ENCODE measurements at regions not wholly inside any gene's neighbourhood (a gene's known extent, or its start where the extent isn't known, plus 50 kb on each side); places are given as distances from the start of the nearest gene placed in this dataset.

- peaks cover 0 to 11% of the 10 kb centered on the region in 2 donors for H3K4me1 ChIP-seq (ENCODE audit: control insufficient read depth in 2 of 2, insufficient read depth in 2 of 2, low read length in 2 of 2)
- intact Hi-C loops (cut with micrococcal nuclease) = no loop called here
- Mint-ChIP-seq H3K9me3 (ENCODE audit: insufficient read depth) (peaks cover 3% of the 10 kb centered on the region), H3K27me3 (peaks cover 43% of the 10 kb centered on the region), H3K4me3 (no peak overlapping the region), H3K4me1 (peaks cover 14% of the 10 kb centered on the region), H3K27ac (no peak overlapping the region)
- H3K9ac ChIP-seq (ENCODE audit: low read length) = no peak overlapping the region
- no peak overlapping the region for H3K4me3 ChIP-seq (ENCODE audit: control extremely low read depth in 1 of 5, extremely low read depth in 1 of 5, insufficient read depth in 1 of 5, low read depth in 2 of 5, low read length in 4 of 5)
- no peak for DNase-seq
- no peak for TF ChIP-seq EZH2 (IDR thresholded peaks at IDR 0.05; ENCODE audit: borderline replicate concordance, insufficient read depth, low read depth, low read length, poor library complexity, severe bottlenecking)
- TF ChIP-seq, protein P1, sequence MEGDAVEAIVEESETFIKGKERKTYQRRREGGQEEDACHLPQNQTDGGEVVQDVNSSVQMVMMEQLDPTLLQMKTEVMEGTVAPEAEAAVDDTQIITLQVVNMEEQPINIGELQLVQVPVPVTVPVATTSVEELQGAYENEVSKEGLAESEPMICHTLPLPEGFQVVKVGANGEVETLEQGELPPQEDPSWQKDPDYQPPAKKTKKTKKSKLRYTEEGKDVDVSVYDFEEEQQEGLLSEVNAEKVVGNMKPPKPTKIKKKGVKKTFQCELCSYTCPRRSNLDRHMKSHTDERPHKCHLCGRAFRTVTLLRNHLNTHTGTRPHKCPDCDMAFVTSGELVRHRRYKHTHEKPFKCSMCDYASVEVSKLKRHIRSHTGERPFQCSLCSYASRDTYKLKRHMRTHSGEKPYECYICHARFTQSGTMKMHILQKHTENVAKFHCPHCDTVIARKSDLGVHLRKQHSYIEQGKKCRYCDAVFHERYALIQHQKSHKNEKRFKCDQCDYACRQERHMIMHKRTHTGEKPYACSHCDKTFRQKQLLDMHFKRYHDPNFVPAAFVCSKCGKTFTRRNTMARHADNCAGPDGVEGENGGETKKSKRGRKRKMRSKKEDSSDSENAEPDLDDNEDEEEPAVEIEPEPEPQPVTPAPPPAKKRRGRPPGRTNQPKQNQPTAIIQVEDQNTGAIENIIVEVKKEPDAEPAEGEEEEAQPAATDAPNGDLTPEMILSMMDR (IDR thresholded peaks at IDR 0.05) = no peak
- H3K79me2 ChIP-seq (ENCODE audit: control insufficient read depth, insufficient read depth, low read length) = no peaks in the 10 kb centered on the region
- H3K36me3 ChIP-seq (replicated peaks in 1 of 2; ENCODE audit: control extremely low read depth in 1 of 2, control insufficient read depth in 1 of 2, extremely low read depth in 1 of 2, insufficient read depth in 2 of 2, low read length in 1 of 2) = no peaks in the 10 kb centered on the region
- no peak overlapping the region for H3K27ac ChIP-seq (ENCODE audit: low read length in 2 of 2)
- CTCF ChIA-PET = no interaction called here
- WGBS (ENCODE audit: insufficient coverage) = 93% methylated on average over 9 of the region's 9 CpGs
- H3K27me3 ChIP-seq (replicated peaks in 1 of 4; ENCODE audit: control extremely low read depth in 1 of 4, control insufficient read depth in 3 of 4, insufficient read depth in 4 of 4, low read length in 3 of 4) = peaks cover 0 to 30% (median 0%) of the 10 kb centered on the region in 4 experiments
- ATAC-seq (ENCODE audit: low read depth) = no peak
- H3K4me2 ChIP-seq (replicated peaks; ENCODE audit: low read depth, low read length, poor library complexity, severe bottlenecking) = no peak overlapping the region
- no peaks in the 10 kb centered on the region for H4K20me1 ChIP-seq (ENCODE audit: control insufficient read depth, insufficient read depth, low read length, poor library complexity, severe bottlenecking)
- POLR2A ChIA-PET = no interaction called here
- H2AFZ ChIP-seq (ENCODE audit: insufficient read depth, low read depth, low read length, poor library complexity, severe bottlenecking) = no peak overlapping the region
- peaks cover 0 to 15% (median 7%) of the 10 kb centered on the region in 3 donors for H3K9me3 ChIP-seq (ENCODE audit: control extremely low read depth in 1 of 3, control insufficient read depth in 2 of 3, insufficient read depth in 1 of 3, low read length in 2 of 3)
Observed at GRCh38 chr3:127070776-127071175, 87.9 kb downstream of the PLXNA1 start.

GRCh38 chr3:127071597-127072001, 88.7 kb downstream of the PLXNA1 start:
- Histone ChIP-seq H3K4me3 (ENCODE audit: control extremely low read depth in 1 of 5, extremely low read depth in 1 of 5, insufficient read depth in 1 of 5, low read depth in 2 of 5, low read length in 4 of 5) (no peak overlapping the region), H3K4me2 (replicated peaks; ENCODE audit: low read depth, low read length, poor library complexity, severe bottlenecking) (no peak overlapping the region), H4K20me1 (ENCODE audit: control insufficient read depth, insufficient read depth, low read length, poor library complexity, severe bottlenecking) (no peaks in the 10 kb centered on the region), H3K36me3 (replicated peaks in 1 of 2; ENCODE audit: control extremely low read depth in 1 of 2, control insufficient read depth in 1 of 2, extremely low read depth in 1 of 2, insufficient read depth in 2 of 2, low read length in 1 of 2) (no peaks in the 10 kb centered on the region), H3K79me2 (ENCODE audit: control insufficient read depth, insufficient read depth, low read length) (no peaks in the 10 kb centered on the region), H3K9ac (ENCODE audit: low read length) (no peak overlapping the region), H2AFZ (ENCODE audit: insufficient read depth, low read depth, low read length, poor library complexity, severe bottlenecking) (no peak overlapping the region), H3K27me3 (replicated peaks in 1 of 4; ENCODE audit: control extremely low read depth in 1 of 4, control insufficient read depth in 3 of 4, insufficient read depth in 4 of 4, low read length in 3 of 4) (peaks cover 0 to 27% (median 0%) of the 10 kb centered on the region in 4 experiments), H3K4me1 (ENCODE audit: control insufficient read depth in 2 of 2, insufficient read depth in 2 of 2, low read length in 2 of 2) (peaks cover 0 to 11% of the 10 kb centered on the region in 2 donors), H3K9me3 (ENCODE audit: control extremely low read depth in 1 of 3, control insufficient read depth in 2 of 3, insufficient read depth in 1 of 3, low read length in 2 of 3) (peaks cover 0 to 21% (median 7%) of the 10 kb centered on the region in 3 donors), H3K27ac (ENCODE audit: low read length in 2 of 2) (no peak overlapping the region)
- TF ChIP-seq, protein P1 (IDR thresholded peaks at IDR 0.05) = no peak
- no peak for TF ChIP-seq EZH2 (IDR thresholded peaks at IDR 0.05; ENCODE audit: borderline replicate concordance, insufficient read depth, low read depth, low read length, poor library complexity, severe bottlenecking)
- no peak overlapping the region for H3K27ac Mint-ChIP-seq
- H3K27me3 Mint-ChIP-seq = peaks cover 35% of the 10 kb centered on the region
- CTCF ChIA-PET = no interaction called here
- no peak for ATAC-seq (ENCODE audit: low read depth)
- WGBS (ENCODE audit: insufficient coverage) = 89% methylated on average over 10 of the region's 10 CpGs
- peaks cover 14% of the 10 kb centered on the region for H3K4me1 Mint-ChIP-seq
- H3K9me3 Mint-ChIP-seq (ENCODE audit: insufficient read depth) = peaks cover 3% of the 10 kb centered on the region
- intact Hi-C loops (cut with micrococcal nuclease) = no loop called here
- DNase-seq = no peak
- POLR2A ChIA-PET = no interaction called here
- H3K4me3 Mint-ChIP-seq = no peak overlapping the region
